Prostate gland (tissue), 2 donors: ENCODE measurements at regions not wholly inside any gene's neighbourhood (a gene's known extent, or its start where the extent isn't known, plus 50 kb on each side); places are given as distances from the start of the nearest gene placed in this dataset.

Experiments
- DNase-seq: peaks from one replicate; pipeline ENCODE4 v3.0.0-alpha.2; 2019; ENCODE audit warnings: low spot score
- H3K27ac ChIP-seq, 2 donors: fragments of 200-600 bp; sonication (generic); 2 replicates each; pipeline ENCODE4 v1.5.1; 2017 to 2019
- H3K27me3 ChIP-seq: fragments of 200-600 bp; sonication (generic); replicated peaks from 2 replicates; pipeline ENCODE4 v1.5.1; 2019; ENCODE audit not compliant: insufficient read depth
- H3K36me3 ChIP-seq, 2 donors: fragments of 200-600 bp; sonication (generic); 1 replicate in 1 of 2; 2 replicates in 1 of 2; pipeline versions ENCODE4 v1.5.1 to v1.8.1; 2017 to 2019
- H3K4me1 ChIP-seq: fragments of 200-600 bp; sonication (generic); replicated peaks from 2 replicates; pipeline ENCODE4 v1.5.1; 2019
- H3K4me3 ChIP-seq, 2 donors: fragments of 200-600 bp; sonication (generic); 2 replicates each; pipeline ENCODE4 v1.5.1; 2017 to 2019
- H3K9me3 ChIP-seq: fragments of 200-600 bp; sonication (generic); 2 replicates; pipeline ENCODE4 v1.5.1; 2017
- POLR2A ChIP-seq: fragments of 450-650 bp; IDR thresholded peaks from one replicate; pipeline ENCODE4 v1.6.1; 2016; ENCODE audit warnings: antibody characterized with exemption, mild to moderate bottlenecking
- POLR2AphosphoS5 ChIP-seq: sonication (generic); formaldehyde crosslinking; IDR thresholded peaks from one replicate; pipeline ENCODE4 v1.6.1; 2017; ENCODE audit warnings: antibody characterized with exemption
- WGBS: methylation state at CpG from one replicate; pipeline ENCODE4 v1.1.5; 2018; 5-methylcytosine and 5-hydroxymethylcytosine counted together
- intact Hi-C: fragments of 100-400 bp; cut with DNase I; formaldehyde crosslinking; loops from one replicate; pipeline ENCODE4 v1.14.2; 2022
- TF ChIP-seq, protein P1 (sequence below), 4 experiments: fragments of 200-600 bp in 2 of 4; fragments of 450-650 bp in 2 of 4; sonication (generic) in 2 of 4; IDR thresholded peaks; 1 replicate in 3 of 4; 2 replicates in 1 of 4; pipeline ENCODE4 v1.5.1; 2016 to 2019; ENCODE audit warnings: antibody characterized with exemption in 4 of 4, mild to moderate bottlenecking in 2 of 4, moderate library complexity in 2 of 4

DNA sequence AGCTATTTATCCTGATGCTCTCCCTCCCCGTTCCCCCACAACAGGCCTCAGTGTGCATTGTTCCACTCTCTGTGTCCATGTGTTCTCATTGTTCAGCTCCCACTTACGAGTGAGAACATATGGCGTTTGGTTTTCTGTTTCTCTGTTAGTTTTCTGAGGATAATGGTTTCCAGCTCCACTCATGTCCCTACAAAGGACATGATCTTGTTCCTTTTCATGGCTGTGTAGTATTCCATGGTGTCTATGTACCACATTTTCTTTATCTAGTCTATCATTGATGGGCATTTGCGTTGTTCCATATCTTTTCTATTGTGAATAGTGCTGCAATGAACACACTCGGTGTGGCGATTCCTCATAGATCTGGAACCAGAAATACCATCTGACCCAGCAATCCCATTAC is 225.9 kb upstream of the CDH4 start:
- no peak for DNase-seq
- Histone ChIP-seq H3K4me3 (no peak overlapping the region), H3K4me1 (no peaks in the 10 kb centered on the region), H3K27me3 (no peaks in the 10 kb centered on the region), H3K9me3 (no peaks in the 10 kb centered on the region), H3K27ac (no peak overlapping the region), H3K36me3 (no peaks in the 10 kb centered on the region)
- WGBS: 97% methylated on average over 6 of the region's 6 CpGs
- intact Hi-C loops: no loop called here
- TF ChIP-seq, protein P1, sequence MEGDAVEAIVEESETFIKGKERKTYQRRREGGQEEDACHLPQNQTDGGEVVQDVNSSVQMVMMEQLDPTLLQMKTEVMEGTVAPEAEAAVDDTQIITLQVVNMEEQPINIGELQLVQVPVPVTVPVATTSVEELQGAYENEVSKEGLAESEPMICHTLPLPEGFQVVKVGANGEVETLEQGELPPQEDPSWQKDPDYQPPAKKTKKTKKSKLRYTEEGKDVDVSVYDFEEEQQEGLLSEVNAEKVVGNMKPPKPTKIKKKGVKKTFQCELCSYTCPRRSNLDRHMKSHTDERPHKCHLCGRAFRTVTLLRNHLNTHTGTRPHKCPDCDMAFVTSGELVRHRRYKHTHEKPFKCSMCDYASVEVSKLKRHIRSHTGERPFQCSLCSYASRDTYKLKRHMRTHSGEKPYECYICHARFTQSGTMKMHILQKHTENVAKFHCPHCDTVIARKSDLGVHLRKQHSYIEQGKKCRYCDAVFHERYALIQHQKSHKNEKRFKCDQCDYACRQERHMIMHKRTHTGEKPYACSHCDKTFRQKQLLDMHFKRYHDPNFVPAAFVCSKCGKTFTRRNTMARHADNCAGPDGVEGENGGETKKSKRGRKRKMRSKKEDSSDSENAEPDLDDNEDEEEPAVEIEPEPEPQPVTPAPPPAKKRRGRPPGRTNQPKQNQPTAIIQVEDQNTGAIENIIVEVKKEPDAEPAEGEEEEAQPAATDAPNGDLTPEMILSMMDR (IDR thresholded peaks at IDR 0.05): no peak
- TF ChIP-seq POLR2AphosphoS5: no peak

DNA sequence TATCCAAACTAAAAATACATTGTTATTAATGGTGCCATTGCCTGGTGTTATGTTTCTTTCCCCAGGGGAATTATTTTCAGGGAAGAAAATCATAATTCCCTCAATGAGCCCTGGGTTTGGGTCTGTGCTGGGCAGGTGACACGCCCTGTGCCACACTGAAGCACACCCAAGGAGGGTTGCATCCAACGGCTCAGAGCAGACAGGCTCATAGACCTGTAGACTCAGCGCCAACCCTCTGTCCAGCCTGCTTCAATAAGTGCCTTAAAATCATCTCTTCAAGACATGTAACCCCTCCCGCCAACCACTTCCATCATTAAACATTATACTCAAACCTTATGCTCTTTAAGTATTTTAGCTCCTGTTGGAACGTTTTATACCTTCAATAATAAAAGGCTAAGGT is 225.3 kb upstream of the CDH4 start:
- Histone ChIP-seq H3K27ac (no peak overlapping the region), H3K4me3 (no peak overlapping the region), H3K36me3 (no peaks in the 10 kb centered on the region), H3K4me1 (no peaks in the 10 kb centered on the region), H3K9me3 (no peaks in the 10 kb centered on the region), H3K27me3 (no peaks in the 10 kb centered on the region)
- 83% methylated on average over 5 of the region's 5 CpGs for WGBS
- intact Hi-C loops: no loop called here
- no peak for DNase-seq
- TF ChIP-seq POLR2A (no peak), POLR2AphosphoS5 (no peak)
- TF ChIP-seq, protein P1 (IDR thresholded peaks at IDR 0.05): no peak

DNA sequence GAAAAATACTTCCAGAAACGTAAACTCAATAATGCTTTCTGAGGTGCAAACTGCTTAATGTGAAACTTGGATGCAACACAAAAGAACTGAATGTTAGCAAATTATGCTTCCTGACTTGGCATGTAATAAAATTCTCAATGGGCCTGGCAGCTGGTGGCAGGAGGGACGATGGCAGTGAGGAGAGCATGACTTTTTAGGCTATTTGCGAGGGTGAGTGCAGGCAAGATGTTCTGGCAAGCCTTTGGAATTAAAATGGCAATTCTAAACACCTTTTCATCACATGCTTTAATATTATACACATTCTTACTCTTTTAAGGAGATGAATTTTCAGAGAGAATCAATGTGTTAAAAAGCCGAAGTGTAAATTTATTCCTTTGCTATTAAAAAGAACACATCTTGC is 224.8 kb upstream of the CDH4 start:
- H3K9me3 ChIP-seq: no peaks in the 10 kb centered on the region
- H3K36me3 ChIP-seq: no peaks in the 10 kb centered on the region
- DNase-seq: no peak
- WGBS: 42% methylated on average over 4 of the region's 4 CpGs
- H3K27ac ChIP-seq: no peak overlapping the region
- intact Hi-C loops: no loop called here
- H3K4me3 ChIP-seq: no peak overlapping the region
- no peaks in the 10 kb centered on the region for H3K4me1 ChIP-seq
- TF ChIP-seq POLR2A: no peak
- TF ChIP-seq, protein P1 (IDR thresholded peaks at IDR 0.05): no peak
- no peak for TF ChIP-seq POLR2AphosphoS5
- no peaks in the 10 kb centered on the region for H3K27me3 ChIP-seq

DNA sequence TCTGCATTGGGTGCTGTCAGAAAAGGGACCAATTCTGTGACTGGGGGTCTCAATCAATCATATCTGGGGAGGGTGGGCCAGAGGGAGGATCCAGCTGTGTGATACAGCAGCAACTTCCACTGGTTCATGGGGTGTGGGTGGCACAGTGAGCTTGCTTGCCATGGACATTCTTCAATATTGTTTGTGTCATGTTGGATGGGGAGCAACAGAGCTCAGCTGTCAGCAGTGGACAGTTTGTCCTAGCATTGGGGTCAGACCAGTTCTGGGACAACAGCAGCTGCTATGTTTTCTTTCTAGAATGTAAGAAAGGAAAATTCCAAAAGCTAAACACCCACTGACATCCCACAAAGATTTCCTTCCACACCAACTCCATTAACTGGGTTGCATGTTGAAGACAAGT is 221.9 kb upstream of the CDH4 start:
- Histone ChIP-seq H3K27ac (no peak overlapping the region), H3K4me1 (no peaks in the 10 kb centered on the region), H3K9me3 (no peaks in the 10 kb centered on the region), H3K36me3 (no peaks in the 10 kb centered on the region), H3K27me3 (no peaks in the 10 kb centered on the region), H3K4me3 (no peak overlapping the region)
- no peak for DNase-seq
- intact Hi-C loops: no loop called here
- TF ChIP-seq POLR2AphosphoS5 (no peak), POLR2A (no peak)
- TF ChIP-seq, protein P1 (IDR thresholded peaks at IDR 0.05): no peak

DNA sequence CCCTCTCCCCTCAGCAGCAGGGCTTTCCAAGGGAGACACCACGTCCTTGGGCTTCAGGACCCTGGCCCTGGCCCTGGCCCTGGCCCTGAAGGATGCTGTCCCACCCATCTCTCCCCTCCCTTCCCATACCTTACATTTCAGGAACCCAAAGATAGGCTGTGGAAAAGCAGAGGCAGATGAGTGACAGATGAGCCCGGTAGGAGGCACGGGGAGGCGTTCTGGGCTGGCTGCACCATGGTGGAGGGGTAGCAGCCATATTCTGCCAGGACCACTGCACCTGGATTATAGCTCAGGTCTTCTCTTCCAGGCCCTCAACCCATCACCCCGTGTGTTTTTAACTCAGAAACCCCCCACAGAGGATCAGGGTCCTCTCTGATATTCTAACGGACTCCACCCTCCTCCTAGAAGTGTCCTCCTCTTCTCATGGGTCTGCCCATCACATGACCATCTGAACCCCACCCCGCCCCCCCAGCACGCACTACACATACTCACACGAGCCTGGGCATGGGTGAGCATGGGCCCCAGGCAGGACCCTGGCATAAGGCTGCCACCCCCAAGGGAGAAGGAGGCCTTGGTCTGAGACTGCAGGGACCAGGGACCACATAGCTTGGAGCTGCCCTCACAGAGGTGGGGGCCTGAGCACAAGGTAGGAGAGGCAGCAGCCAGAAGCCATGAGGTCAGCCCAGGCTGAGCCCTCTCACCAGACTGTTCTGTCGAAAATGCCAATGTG is 220.8 kb upstream of the CDH4 start:
- H3K27me3 ChIP-seq: no peaks in the 10 kb centered on the region
- H3K4me3 ChIP-seq: no peak overlapping the region
- H3K9me3 ChIP-seq: no peaks in the 10 kb centered on the region
- DNase-seq: no peak
- H3K4me1 ChIP-seq: no peaks in the 10 kb centered on the region
- H3K36me3 ChIP-seq: no peaks in the 10 kb centered on the region
- no peak overlapping the region for H3K27ac ChIP-seq
- intact Hi-C loops: no loop called here
- TF ChIP-seq POLR2A: no peak
- 80% methylated on average over 10 of the region's 10 CpGs for WGBS
